ENCODE measurements at regions not wholly inside any gene's neighbourhood (a gene's known extent, or its start where the extent isn't known, plus 50 kb on each side); places are given as distances from the start of the nearest gene placed in this dataset.
A peak's percentile ranks its signal among the peaks of the same experiment; 100 is the strongest.

DNA sequence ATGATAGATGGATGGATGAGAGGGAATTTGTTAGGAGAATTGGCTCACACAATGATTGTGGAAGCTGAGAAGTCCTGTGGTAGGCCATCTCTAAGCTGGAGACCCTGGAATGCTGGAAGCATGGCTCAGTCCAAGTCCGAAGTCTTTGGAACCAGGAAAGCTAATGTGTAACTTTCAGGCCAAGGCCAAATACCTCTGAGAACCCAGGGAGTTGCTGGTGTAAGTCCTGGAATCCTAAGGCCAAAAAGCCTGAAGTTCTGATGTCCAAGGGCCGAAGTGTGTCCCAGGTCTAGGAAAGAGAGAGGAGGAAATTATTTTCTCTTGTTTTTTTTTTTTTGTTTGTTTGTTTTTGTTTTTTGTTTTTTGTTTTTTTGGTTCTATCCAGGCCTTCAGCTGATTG is 492.2 kb upstream of the GCFC2 start:
- RAD21 ChIA-PET (ENCODE audit: low non-redundant PET in 1 of 2, low total read pairs in 2 of 2, uncharacterized antibody in 2 of 2, unreplicated experiment in 2 of 2), result no interaction called here
- no peaks in the 10 kb centered on the region for H3K9me2 ChIP-seq (ENCODE audit: insufficient read depth)
- H2AFZ ChIP-seq (ENCODE audit: low read depth, low read length, poor library complexity, severe bottlenecking), result no peak overlapping the region
- no peaks in the 10 kb centered on the region for H4K20me1 ChIP-seq (ENCODE audit: insufficient read depth)
- TF ChIP-seq SP1 (IDR thresholded peaks at IDR 0.05; ENCODE audit: low read depth) (no peak), SRF (IDR thresholded peaks at IDR 0.05; ENCODE audit: low read depth) (no peak), POLR2AphosphoS5 (IDR thresholded peaks at IDR 0.05; ENCODE audit: low read depth, low read length) (no peak)
- H3K9me3 ChIP-seq (ENCODE audit: control insufficient read depth in 1 of 2, insufficient read depth in 1 of 2, low read depth in 1 of 2, low read length in 2 of 2), result peaks cover 0 to 9% of the 10 kb centered on the region in 2 experiments; a peak in 2 of 4 replicates
- CTCF ChIA-PET, result no interaction called here
- ATAC-seq, result no peak
- intact Hi-C loops (cut with micrococcal nuclease), result no loop called here
- no TSS peak for BruUV-seq (replicated peaks)
- no peak overlapping the region for H3K27ac ChIP-seq (ENCODE audit: low read depth, low read length)
- H3K9ac ChIP-seq (ENCODE audit: low read length), result no peak overlapping the region
- H3K27me3 ChIP-seq (ENCODE audit: insufficient read depth, low read length), result no peaks in the 10 kb centered on the region
- DNase-seq (ENCODE audit: low read depth, low spot score), result no peak
- no peaks in the 10 kb centered on the region for H3K36me3 ChIP-seq (ENCODE audit: control insufficient read depth in 1 of 2, insufficient read depth in 2 of 2, low read length in 2 of 2)
- POLR2A ChIA-PET, result no interaction called here
- no peak overlapping the region for H3K4me2 ChIP-seq (ENCODE audit: low read length)
- H3K4me1 ChIP-seq (ENCODE audit: control insufficient read depth in 1 of 2, insufficient read depth in 2 of 2, low read length in 2 of 2), result no peaks in the 10 kb centered on the region
- H3K79me2 ChIP-seq (ENCODE audit: insufficient read depth, low read length), result no peaks in the 10 kb centered on the region
- no peak overlapping the region for H3K4me3 ChIP-seq (replicated peaks in 1 of 2; ENCODE audit: low read depth in 1 of 2, low read length in 2 of 2)

GRCh38 chr2:76197842-76198448 is 487.2 kb upstream of the GCFC2 start:
- H3K4me3 ChIP-seq (replicated peaks in 1 of 2; ENCODE audit: low read depth in 1 of 2, low read length in 2 of 2), result no peak overlapping the region
- POLR2A ChIA-PET, result no interaction called here
- H3K27ac ChIP-seq (ENCODE audit: low read depth, low read length), result no peak overlapping the region
- H3K4me2 ChIP-seq (ENCODE audit: low read length), result no peak overlapping the region
- no peak for ATAC-seq
- H3K9me3 ChIP-seq (ENCODE audit: control insufficient read depth in 1 of 2, insufficient read depth in 1 of 2, low read depth in 1 of 2, low read length in 2 of 2), result peaks cover 0 to 5% of the 10 kb centered on the region in 2 experiments; a peak in 2 of 4 replicates
- H3K27me3 ChIP-seq (ENCODE audit: insufficient read depth, low read length), result no peaks in the 10 kb centered on the region
- H3K4me1 ChIP-seq (ENCODE audit: control insufficient read depth in 1 of 2, insufficient read depth in 2 of 2, low read length in 2 of 2), result no peaks in the 10 kb centered on the region
- DNase-seq (ENCODE audit: low read depth, low spot score), result peak; percentile 19
- TF ChIP-seq SIN3A (IDR thresholded peaks at IDR 0.05; ENCODE audit: low read depth) (no peak), RAD21 (IDR thresholded peaks at IDR 0.05; ENCODE audit: low read depth) (peak; percentile 16; the same call in 1 of the 2 replicates)
- TF ChIP-seq, protein P1, sequence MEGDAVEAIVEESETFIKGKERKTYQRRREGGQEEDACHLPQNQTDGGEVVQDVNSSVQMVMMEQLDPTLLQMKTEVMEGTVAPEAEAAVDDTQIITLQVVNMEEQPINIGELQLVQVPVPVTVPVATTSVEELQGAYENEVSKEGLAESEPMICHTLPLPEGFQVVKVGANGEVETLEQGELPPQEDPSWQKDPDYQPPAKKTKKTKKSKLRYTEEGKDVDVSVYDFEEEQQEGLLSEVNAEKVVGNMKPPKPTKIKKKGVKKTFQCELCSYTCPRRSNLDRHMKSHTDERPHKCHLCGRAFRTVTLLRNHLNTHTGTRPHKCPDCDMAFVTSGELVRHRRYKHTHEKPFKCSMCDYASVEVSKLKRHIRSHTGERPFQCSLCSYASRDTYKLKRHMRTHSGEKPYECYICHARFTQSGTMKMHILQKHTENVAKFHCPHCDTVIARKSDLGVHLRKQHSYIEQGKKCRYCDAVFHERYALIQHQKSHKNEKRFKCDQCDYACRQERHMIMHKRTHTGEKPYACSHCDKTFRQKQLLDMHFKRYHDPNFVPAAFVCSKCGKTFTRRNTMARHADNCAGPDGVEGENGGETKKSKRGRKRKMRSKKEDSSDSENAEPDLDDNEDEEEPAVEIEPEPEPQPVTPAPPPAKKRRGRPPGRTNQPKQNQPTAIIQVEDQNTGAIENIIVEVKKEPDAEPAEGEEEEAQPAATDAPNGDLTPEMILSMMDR (IDR thresholded peaks at IDR 0.05 in 2 of 3, conservative IDR thresholded peaks at IDR 0.05 in 1 of 3; ENCODE audit: borderline replicate concordance in 1 of 3, insufficient read depth in 1 of 3, low read depth in 2 of 3, low read length in 2 of 3), result peak in 2 of 3 experiments; percentile 52 to 70; a peak in 4 of 6 replicates
- intact Hi-C loops (cut with micrococcal nuclease), result loop anchor here (10.0 kb wide), 1 partner anchor 397 kb away; no protein-coding TSS in a partner anchor
- no TSS peak for BruUV-seq (replicated peaks)
- CTCF ChIA-PET, result no interaction called here
- H2AFZ ChIP-seq (ENCODE audit: low read depth, low read length, poor library complexity, severe bottlenecking), result no peak overlapping the region
- H3K9me2 ChIP-seq (ENCODE audit: insufficient read depth), result no peaks in the 10 kb centered on the region
- no peaks in the 10 kb centered on the region for H3K36me3 ChIP-seq (ENCODE audit: control insufficient read depth in 1 of 2, insufficient read depth in 2 of 2, low read length in 2 of 2)
- no peak overlapping the region for H3K9ac ChIP-seq (ENCODE audit: low read length)
- RAD21 ChIA-PET (ENCODE audit: low non-redundant PET in 1 of 2, low total read pairs in 2 of 2, uncharacterized antibody in 2 of 2, unreplicated experiment in 2 of 2), result no interaction called here
- H4K20me1 ChIP-seq (ENCODE audit: insufficient read depth), result no peaks in the 10 kb centered on the region
- H3K79me2 ChIP-seq (ENCODE audit: insufficient read depth, low read length), result no peaks in the 10 kb centered on the region
